GM12873 (cell line): ENCODE measurements at regions not wholly inside any gene's neighbourhood (a gene's known extent, or its start where the extent isn't known, plus 50 kb on each side); places are given as distances from the start of the nearest gene placed in this dataset.

Experiments
- CTCF ChIP-seq: IDR thresholded peaks from 2 replicates; pipeline ENCODE4 v1.5.1; 2012; ENCODE audit warnings: low read depth, mild to moderate bottlenecking, moderate library complexity, low read length, control low read depth; ENCODE audit not compliant: insufficient read depth; ENCODE audit errors: missing control alignments

- no peak for TF ChIP-seq CTCF
These were observed 743.3 kb downstream of the PLOD2 start for GRCh38 chr3:145417678-145418077.

- TF ChIP-seq CTCF = no peak
These were observed 738.4 kb downstream of the PLOD2 start for GRCh38 chr3:145422556-145422955.

GRCh38 chr3:145427355-145427754 lies 733.6 kb downstream of the PLOD2 start:
- no peak for TF ChIP-seq CTCF

- no peak for TF ChIP-seq CTCF
These were observed 731.4 kb downstream of the PLOD2 start for GRCh38 chr3:145429546-145429945.

GRCh38 chr3:145448436-145448835 lies 712.5 kb downstream of the PLOD2 start:
- no peak for TF ChIP-seq CTCF

GRCh38 chr3:145450018-145450682 lies 710.8 kb downstream of the PLOD2 start:
- no peak for TF ChIP-seq CTCF

GRCh38 chr3:145457825-145458552 lies 703.0 kb downstream of the PLOD2 start:
- no peak for TF ChIP-seq CTCF
